ENCODE measurements at regions not wholly inside any gene's neighbourhood (a gene's known extent, or its start where the extent isn't known, plus 50 kb on each side); places are given as distances from the start of the nearest gene placed in this dataset.

- Mint-ChIP-seq H3K27me3 (ENCODE audit: insufficient read depth) (no peaks in the 10 kb centered on the region), H3K4me1 (ENCODE audit: low read depth) (no peaks in the 10 kb centered on the region), H3K27ac (no peak overlapping the region), H3K4me3 (no peak overlapping the region), H3K36me3 (ENCODE audit: low read depth) (no peaks in the 10 kb centered on the region), H3K9me3 (peaks cover 48% of the 10 kb centered on the region)
- DNase-seq: no peak
- no peak for TF ChIP-seq CTCF (IDR thresholded peaks at IDR 0.05)
Observed at GRCh38 chr1:68889471-68889870, 392.6 kb upstream of the DEPDC1 start.

- no peak overlapping the region for H3K4me3 Mint-ChIP-seq
- H3K36me3 Mint-ChIP-seq (ENCODE audit: low read depth): no peaks in the 10 kb centered on the region
- peaks cover 43% of the 10 kb centered on the region for H3K9me3 Mint-ChIP-seq
- no peak overlapping the region for H3K27ac Mint-ChIP-seq
- no peaks in the 10 kb centered on the region for H3K4me1 Mint-ChIP-seq (ENCODE audit: low read depth)
- no peak for DNase-seq
- TF ChIP-seq CTCF (IDR thresholded peaks at IDR 0.05): no peak
- H3K27me3 Mint-ChIP-seq (ENCODE audit: insufficient read depth): no peaks in the 10 kb centered on the region
Observed at GRCh38 chr1:68890736-68891135, 393.9 kb upstream of the DEPDC1 start.

DNA sequence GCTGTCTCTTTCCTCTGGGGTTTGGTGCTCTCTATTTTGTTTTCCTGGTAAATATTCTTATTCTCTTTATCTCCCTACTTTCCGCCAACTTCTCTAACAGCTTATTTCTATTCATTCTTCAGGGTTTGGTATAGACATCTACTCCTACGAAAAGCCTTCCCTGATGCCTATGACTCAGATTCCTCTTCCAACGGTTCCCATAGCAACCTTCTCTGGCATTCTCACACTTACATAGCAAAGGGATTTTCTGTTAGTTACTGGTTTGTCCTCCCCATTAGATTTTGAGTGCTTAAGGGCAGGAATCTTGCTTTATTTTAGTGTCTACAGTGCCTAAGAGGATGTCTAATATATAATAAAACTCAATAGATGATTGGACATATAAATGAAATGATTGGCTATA, 407.6 kb upstream of the DEPDC1 start:
- no peak overlapping the region for H3K4me3 Mint-ChIP-seq
- H3K4me1 Mint-ChIP-seq (ENCODE audit: low read depth): no peaks in the 10 kb centered on the region
- no peak for DNase-seq
- no peaks in the 10 kb centered on the region for H3K27me3 Mint-ChIP-seq (ENCODE audit: insufficient read depth)
- H3K27ac Mint-ChIP-seq: no peak overlapping the region
- no peak for TF ChIP-seq CTCF (IDR thresholded peaks at IDR 0.05)
- H3K9me3 Mint-ChIP-seq: peaks cover 28% of the 10 kb centered on the region
- no peaks in the 10 kb centered on the region for H3K36me3 Mint-ChIP-seq (ENCODE audit: low read depth)

- H3K4me1 Mint-ChIP-seq (ENCODE audit: low read depth): no peaks in the 10 kb centered on the region
- no peak overlapping the region for H3K27ac Mint-ChIP-seq
- H3K9me3 Mint-ChIP-seq: peaks cover 43% of the 10 kb centered on the region
- TF ChIP-seq CTCF (IDR thresholded peaks at IDR 0.05): no peak
- no peak overlapping the region for H3K4me3 Mint-ChIP-seq
- H3K36me3 Mint-ChIP-seq (ENCODE audit: low read depth): no peaks in the 10 kb centered on the region
- no peaks in the 10 kb centered on the region for H3K27me3 Mint-ChIP-seq (ENCODE audit: insufficient read depth)
- no peak for DNase-seq
Observed at GRCh38 chr1:68906431-68906830, 409.5 kb upstream of the DEPDC1 start.

DNA sequence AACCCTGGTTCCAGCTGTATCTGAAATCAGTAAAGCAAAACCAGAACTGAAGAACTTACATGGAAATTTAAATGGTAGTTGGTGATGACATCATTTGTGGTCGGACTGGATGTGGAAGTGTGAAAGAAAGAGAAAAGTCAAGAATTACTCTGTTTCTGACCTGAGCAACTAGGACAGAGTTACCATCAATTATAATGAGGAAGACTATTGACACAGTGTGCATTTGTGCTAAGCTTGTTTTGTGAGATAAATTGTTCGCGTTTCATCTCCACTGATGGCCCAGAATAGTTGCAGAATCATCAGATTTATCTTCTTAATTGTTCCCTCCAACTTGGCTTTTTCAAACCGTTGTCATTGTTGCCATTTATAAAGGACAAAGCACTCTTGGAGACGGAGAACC, 410.6 kb upstream of the DEPDC1 start:
- no peaks in the 10 kb centered on the region; the same call in 1 of the 2 replicates for H3K36me3 Mint-ChIP-seq (ENCODE audit: low read depth)
- TF ChIP-seq CTCF (IDR thresholded peaks at IDR 0.05): no peak
- H3K4me1 Mint-ChIP-seq (ENCODE audit: low read depth): no peaks in the 10 kb centered on the region
- H3K9me3 Mint-ChIP-seq: peaks cover 47% of the 10 kb centered on the region
- H3K4me3 Mint-ChIP-seq: no peak overlapping the region
- H3K27me3 Mint-ChIP-seq (ENCODE audit: insufficient read depth): no peaks in the 10 kb centered on the region
- DNase-seq: no peak
- H3K27ac Mint-ChIP-seq: no peak overlapping the region

DNA sequence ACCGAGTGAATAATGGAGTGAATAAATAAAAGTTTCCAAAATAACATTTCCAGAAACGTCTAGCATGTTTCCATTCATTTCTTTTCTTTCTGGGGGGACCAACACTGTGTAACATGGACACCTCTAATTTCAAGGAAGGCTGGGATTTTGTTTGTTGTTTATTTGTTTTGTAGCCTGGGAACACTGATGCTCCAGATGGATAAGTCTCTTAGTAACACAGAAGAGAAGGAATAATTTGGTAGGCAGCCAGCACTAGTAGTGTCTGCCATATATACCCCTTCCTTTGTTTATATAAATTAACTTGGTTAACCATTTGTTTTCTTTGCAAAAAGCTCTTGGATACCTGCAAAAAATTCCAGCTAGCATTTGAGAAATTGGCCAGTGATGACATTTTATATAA, 411.4 kb upstream of the DEPDC1 start:
- no peaks in the 10 kb centered on the region; the same call in 1 of the 2 replicates for H3K36me3 Mint-ChIP-seq (ENCODE audit: low read depth)
- TF ChIP-seq CTCF (IDR thresholded peaks at IDR 0.05): no peak
- no peak overlapping the region for H3K27ac Mint-ChIP-seq
- no peak overlapping the region for H3K4me3 Mint-ChIP-seq
- no peak for DNase-seq
- H3K27me3 Mint-ChIP-seq (ENCODE audit: insufficient read depth): no peaks in the 10 kb centered on the region
- no peaks in the 10 kb centered on the region for H3K4me1 Mint-ChIP-seq (ENCODE audit: low read depth)
- H3K9me3 Mint-ChIP-seq: peaks cover 55% of the 10 kb centered on the region
